HG03571 (cell line): ENCODE measurements at regions not wholly inside any gene's neighbourhood (a gene's known extent, or its start where the extent isn't known, plus 50 kb on each side); places are given as distances from the start of the nearest gene placed in this dataset.

Experiments used
- ATAC-seq: cut with Tn5 transposase; IDR thresholded peaks from one replicate; pipeline ENCODE4 v1.9.1; 2021; ENCODE audit not compliant: unreplicated experiment

- ATAC-seq = no peak
Measured at GRCh38 chr2:75772908-75773630, 62.4 kb upstream of the GCFC2 start.

- no peak for ATAC-seq
Measured at GRCh38 chr2:75765798-75766197, 55.1 kb upstream of the GCFC2 start.

GRCh38 chr2:75764611-75765010 lies 53.9 kb upstream of the GCFC2 start:
- ATAC-seq = no peak
